Right lobe of liver (tissue), 4 donors: ENCODE measurements at regions not wholly inside any gene's neighbourhood (a gene's known extent, or its start where the extent isn't known, plus 50 kb on each side); places are given as distances from the start of the nearest gene placed in this dataset.

Experiments used
- POLR2A ChIP-seq: fragments of 450-650 bp; IDR thresholded peaks from one replicate; pipeline ENCODE4 v1.6.1; 2017; ENCODE audit warnings: antibody characterized with exemption, mild to moderate bottlenecking
- TF ChIP-seq, protein P1 (sequence below), 4 donors: fragments of 200-600 bp in 3 of 4; fragments of 450-650 bp in 1 of 4; IDR thresholded peaks; one replicate each; pipeline versions ENCODE4 v1.5.1 to v1.8.0; 2016 to 2022; ENCODE audit warnings: antibody characterized with exemption in 4 of 4, mild to moderate bottlenecking in 2 of 4
- donor health status: DM: no; HTN: no; CAD: no.
- donor health status: DM: no; HTN: no; CAD: no.
- donor health status: DM: no; HTN: yes; CAD: no.

DNA sequence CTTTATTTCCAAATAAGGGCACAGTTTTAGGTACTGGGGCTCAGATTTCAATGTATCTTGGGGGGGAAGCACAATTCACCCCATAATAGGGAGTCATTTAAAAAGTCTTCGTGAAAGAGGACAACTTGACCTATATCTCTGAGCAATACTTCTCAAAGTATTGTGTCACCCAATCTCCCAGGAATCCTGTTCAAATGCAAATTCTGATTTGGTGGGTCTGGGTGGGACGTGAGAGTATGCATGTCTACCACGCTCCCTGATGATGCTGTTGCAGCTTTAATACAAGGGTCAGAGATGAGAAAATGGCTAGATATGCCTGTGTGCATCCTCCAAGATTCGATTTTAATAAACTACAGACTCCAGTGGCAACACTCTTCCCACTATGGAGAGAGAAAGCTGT is 514.8 kb downstream of the BCOR start:
- TF ChIP-seq, protein P1, sequence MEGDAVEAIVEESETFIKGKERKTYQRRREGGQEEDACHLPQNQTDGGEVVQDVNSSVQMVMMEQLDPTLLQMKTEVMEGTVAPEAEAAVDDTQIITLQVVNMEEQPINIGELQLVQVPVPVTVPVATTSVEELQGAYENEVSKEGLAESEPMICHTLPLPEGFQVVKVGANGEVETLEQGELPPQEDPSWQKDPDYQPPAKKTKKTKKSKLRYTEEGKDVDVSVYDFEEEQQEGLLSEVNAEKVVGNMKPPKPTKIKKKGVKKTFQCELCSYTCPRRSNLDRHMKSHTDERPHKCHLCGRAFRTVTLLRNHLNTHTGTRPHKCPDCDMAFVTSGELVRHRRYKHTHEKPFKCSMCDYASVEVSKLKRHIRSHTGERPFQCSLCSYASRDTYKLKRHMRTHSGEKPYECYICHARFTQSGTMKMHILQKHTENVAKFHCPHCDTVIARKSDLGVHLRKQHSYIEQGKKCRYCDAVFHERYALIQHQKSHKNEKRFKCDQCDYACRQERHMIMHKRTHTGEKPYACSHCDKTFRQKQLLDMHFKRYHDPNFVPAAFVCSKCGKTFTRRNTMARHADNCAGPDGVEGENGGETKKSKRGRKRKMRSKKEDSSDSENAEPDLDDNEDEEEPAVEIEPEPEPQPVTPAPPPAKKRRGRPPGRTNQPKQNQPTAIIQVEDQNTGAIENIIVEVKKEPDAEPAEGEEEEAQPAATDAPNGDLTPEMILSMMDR (IDR thresholded peaks at IDR 0.05) = no peak
- no peak for TF ChIP-seq POLR2A
